GM13977 (cell line): ENCODE measurements at regions not wholly inside any gene's neighbourhood (a gene's known extent, or its start where the extent isn't known, plus 50 kb on each side); places are given as distances from the start of the nearest gene placed in this dataset.

Source experiments
- DNase-seq: peaks from one replicate; pipeline ENCODE4 v3.0.0; 2012; ENCODE audit warnings: low spot score
- in situ Hi-C: fragments of 300-500 bp; cut with MboI; formaldehyde crosslinking; loops from one replicate; pipeline ENCODE4 v1.12.0; 2022; ENCODE audit warnings: low sequenced_read_pairs, low pct_unique_long_range_greater_than_20kb, mixed read lengths, inconsistent platforms; ENCODE audit not compliant: unreplicated experiment
- TF ChIP-seq, protein P1 (sequence below): IDR thresholded peaks from 2 replicates; pipeline ENCODE4 v1.5.1; 2012; ENCODE audit warnings: mild to moderate bottlenecking, control low read depth; ENCODE audit not compliant: insufficient read depth; ENCODE audit errors: extremely low read depth, missing control alignments

DNA sequence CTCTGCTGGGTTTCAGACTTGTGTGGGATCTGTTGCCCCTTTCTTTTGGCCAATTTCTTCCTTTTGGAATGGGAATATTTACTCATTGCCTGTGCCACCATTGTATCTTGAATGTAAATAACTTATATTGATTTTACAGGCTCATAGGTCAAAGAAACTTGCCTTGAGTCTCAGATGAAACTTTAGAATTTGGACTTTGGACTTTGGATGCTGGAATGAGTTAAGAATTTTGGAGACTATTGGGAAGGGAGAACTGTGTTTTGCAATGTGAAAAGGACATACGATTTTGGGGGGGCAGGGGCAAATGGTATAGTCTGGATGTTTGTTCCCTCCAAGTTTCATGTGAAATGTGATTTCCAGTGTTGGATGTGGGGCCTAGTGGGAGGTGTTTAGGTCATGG lies 62.6 kb upstream of the TNFRSF21 start:
- in situ Hi-C loops = no loop called here
- TF ChIP-seq, protein P1, sequence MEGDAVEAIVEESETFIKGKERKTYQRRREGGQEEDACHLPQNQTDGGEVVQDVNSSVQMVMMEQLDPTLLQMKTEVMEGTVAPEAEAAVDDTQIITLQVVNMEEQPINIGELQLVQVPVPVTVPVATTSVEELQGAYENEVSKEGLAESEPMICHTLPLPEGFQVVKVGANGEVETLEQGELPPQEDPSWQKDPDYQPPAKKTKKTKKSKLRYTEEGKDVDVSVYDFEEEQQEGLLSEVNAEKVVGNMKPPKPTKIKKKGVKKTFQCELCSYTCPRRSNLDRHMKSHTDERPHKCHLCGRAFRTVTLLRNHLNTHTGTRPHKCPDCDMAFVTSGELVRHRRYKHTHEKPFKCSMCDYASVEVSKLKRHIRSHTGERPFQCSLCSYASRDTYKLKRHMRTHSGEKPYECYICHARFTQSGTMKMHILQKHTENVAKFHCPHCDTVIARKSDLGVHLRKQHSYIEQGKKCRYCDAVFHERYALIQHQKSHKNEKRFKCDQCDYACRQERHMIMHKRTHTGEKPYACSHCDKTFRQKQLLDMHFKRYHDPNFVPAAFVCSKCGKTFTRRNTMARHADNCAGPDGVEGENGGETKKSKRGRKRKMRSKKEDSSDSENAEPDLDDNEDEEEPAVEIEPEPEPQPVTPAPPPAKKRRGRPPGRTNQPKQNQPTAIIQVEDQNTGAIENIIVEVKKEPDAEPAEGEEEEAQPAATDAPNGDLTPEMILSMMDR = no peak
- no peak for DNase-seq

DNA sequence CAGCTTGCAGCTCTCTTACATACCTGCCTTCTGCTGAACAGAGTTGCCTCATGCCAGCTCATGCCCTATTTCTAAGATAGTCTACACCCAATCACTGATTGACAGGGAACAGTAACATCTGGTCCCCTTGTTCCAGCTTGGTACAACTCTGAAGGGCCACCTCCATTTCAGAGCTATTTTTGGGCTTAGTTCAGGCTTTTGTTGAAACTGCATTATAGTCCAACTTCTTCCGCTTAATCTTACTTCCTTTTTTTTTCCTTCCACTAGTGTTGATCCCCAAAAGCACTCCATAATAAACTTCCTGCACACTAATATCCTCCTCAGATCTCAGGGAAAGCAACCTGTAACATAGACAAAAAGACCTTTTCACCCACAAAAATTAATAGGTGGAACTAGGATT lies 65.7 kb upstream of the TNFRSF21 start:
- TF ChIP-seq, protein P1 = no peak
- no peak for DNase-seq
- in situ Hi-C loops = no loop called here

DNA sequence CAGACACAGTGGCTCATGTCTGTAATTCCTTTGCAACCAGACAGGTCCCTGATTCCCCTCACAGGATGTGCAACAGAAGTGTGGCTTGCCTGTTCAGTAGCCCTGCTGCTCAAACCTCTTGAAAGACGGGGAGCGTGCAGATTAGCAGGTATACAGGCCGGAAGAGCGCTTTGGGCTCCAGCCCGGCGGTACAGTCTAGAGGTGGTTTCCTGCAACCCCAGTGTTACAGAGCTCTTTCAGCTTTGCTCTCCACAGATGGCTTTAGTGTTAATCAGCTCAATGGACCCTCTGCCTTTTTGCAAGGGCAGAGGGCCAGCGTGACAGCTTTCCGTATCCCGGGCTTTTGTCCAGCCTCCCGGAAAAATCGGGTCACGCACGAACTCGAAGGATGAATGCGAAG lies 67.2 kb upstream of the TNFRSF21 start:
- in situ Hi-C loops = no loop called here
- TF ChIP-seq, protein P1 = no peak
- DNase-seq = no peak

DNA sequence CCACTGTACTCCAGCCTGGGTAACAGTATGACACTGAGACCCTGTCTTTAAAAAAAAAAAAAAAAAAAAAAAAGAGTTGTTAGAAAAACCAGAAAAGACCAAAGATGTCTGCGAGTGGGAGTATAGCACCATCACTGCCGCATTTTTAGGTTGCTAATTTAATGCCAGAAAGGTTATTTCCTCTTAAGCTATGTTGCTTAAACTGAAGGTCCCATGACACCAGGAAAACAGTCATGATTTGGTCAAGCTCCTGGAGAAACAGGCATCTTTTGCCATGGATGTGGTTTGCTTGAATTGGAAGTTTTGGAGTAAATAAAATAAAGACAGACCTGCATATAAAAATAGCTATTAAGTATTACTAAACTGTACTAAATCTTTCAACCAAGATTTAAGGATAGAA lies 68.3 kb upstream of the TNFRSF21 start:
- in situ Hi-C loops = no loop called here
- DNase-seq = no peak
- TF ChIP-seq, protein P1 = no peak

DNA sequence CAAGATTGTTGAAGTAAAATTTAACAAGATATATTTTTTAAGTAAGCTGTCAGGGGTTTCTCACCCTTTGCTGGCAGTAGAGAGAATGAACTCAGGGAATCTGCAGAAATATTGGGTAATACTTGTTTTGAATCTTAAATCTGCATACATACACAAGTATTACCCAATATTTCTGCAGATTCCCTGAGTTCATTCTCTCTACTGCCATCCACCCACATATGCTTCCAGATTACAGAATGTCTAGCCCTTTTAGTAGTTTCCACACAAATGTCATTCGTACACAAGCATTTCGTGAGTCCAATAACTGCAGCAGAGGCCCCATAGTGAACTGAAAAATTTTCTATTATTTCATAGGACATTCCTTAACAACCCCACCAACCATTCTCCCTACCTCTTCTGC lies 69.6 kb upstream of the TNFRSF21 start:
- in situ Hi-C loops = no loop called here
- no peak for DNase-seq
- TF ChIP-seq, protein P1 = no peak

DNA sequence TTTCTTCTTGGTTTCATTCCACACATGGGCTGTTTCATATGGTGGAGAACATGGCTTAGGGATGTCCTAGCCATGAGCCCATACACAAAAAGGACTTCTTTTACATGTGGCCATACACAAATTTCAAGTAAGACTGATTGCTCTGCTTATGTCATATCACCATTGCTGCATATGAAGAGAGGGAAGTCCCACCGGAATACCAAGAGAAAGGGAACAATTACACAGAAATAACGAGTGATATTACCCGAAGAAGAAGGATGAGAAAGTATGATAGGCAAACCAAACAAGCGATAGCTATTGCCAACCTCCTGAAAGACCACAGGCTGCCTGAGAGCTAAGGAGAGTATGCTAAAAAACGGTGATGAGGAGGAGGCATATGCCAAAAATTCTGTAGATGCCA lies 70.5 kb upstream of the TNFRSF21 start:
- TF ChIP-seq, protein P1 = no peak
- in situ Hi-C loops = no loop called here
- no peak for DNase-seq

DNA sequence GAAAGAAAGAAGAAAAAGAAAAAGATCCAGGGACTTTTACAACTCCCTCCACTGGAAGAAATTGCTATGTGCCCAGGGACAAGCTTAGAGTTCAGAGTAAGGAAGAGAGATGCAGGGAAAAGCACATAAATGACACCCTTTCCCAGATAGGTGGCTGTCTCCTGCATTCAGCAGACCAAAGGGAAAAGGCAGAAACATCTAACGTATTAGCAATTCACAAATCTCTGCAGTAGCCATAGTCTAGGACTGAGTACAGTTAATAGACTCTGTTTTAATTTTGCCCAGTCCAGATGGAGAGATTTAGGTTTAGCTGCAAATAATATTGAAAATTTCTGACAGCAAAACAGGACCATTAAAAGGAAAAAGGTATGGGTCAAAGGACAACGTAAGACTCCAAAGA lies 71.3 kb upstream of the TNFRSF21 start:
- TF ChIP-seq, protein P1 = no peak
- in situ Hi-C loops = no loop called here
- no peak for DNase-seq
